Heart left ventricle (tissue), 13 donors: ENCODE measurements at regions not wholly inside any gene's neighbourhood (a gene's known extent, or its start where the extent isn't known, plus 50 kb on each side); places are given as distances from the start of the nearest gene placed in this dataset.

Experiments
- CTCF ChIP-seq, 12 donors: fragments of 200-600 bp; sonication (generic) in 4 of 12; IDR thresholded peaks; one replicate each; pipeline versions ENCODE4 v1.5.0 to v1.8.0; 2018 to 2022; ENCODE audit warnings: antibody characterized with exemption in 12 of 12, mild to moderate bottlenecking in 5 of 12
- POLR2A ChIP-seq, 2 donors: fragments of 450-650 bp; IDR thresholded peaks; one replicate each; pipeline ENCODE4 v1.6.1; 2017; ENCODE audit warnings: antibody characterized with exemption in 2 of 2, mild to moderate bottlenecking in 2 of 2, moderate library complexity in 2 of 2
- donor health status: ischemic (EF 13 %, LVEDD 7.1; RV severe dilation, severe dysfunction).
- donor health status: DM: no; HTN: yes; CAD: no.
- donor health status: DM: no; HTN: no; CAD: no.
- donor health status: ischemic (EF 25% LVEDD 6.9; RV normal size, moderate dysfunction).
- donor health status: ischemic (EF 25% LVEDD 5.7; RV mildly dilated, moderate dysfunction).
- donor health status: ischemic (EF 35%, LVEDD 5.7; RV mildly dilated, moderate dysfunction).
- donor health status: nonischemic (EF 11% LVEDD 7.7; RV severe dilation, severe dysfunction).
- donor health status: DM: yes; HTN: yes; CAD: no.
- donor health status: PGD.
- donor health status: ischemic (EF 29% LVEDD 5.4; RV normal size, mild dysfunction).
- donor health status: nonischemic (EF 23%, LVEDD 6.1; RV moderate dilation, normal function).

GRCh38 chr12:105590571-105590970 is 260.1 kb downstream of the C12orf75 start:
- TF ChIP-seq CTCF (IDR thresholded peaks at IDR 0.05), result no peak
- no peak for TF ChIP-seq POLR2A (IDR thresholded peaks at IDR 0.05)
